ENCODE measurements at regions not wholly inside any gene's neighbourhood (a gene's known extent, or its start where the extent isn't known, plus 50 kb on each side); places are given as distances from the start of the nearest gene placed in this dataset.

- no peak for DNase-seq
- CTCF ChIA-PET = no interaction called here
- H2AFZ ChIP-seq = no peak overlapping the region
These were observed 126.6 kb upstream of the HMHB1 start for GRCh38 chr5:143685246-143685815.

GRCh38 chr5:143683459-143683858 is 128.5 kb upstream of the HMHB1 start:
- intact Hi-C loops (cut with micrococcal nuclease; ENCODE audit: unreplicated experiment) = no loop called here
- H3K27me3 ChIP-seq (ENCODE audit: insufficient read depth, low read depth) = no peaks in the 10 kb centered on the region
- POLR2A ChIA-PET (ENCODE audit: unreplicated experiment) = no interaction called here
- no peaks in the 10 kb centered on the region for H4K20me1 ChIP-seq (ENCODE audit: insufficient read depth)
- no TSS peak for BruUV-seq (replicated peaks)
- H3K4me2 ChIP-seq = no peak overlapping the region
- no peaks in the 10 kb centered on the region for H3K9me2 ChIP-seq (ENCODE audit: insufficient read depth)
- no peak overlapping the region for H3K4me3 ChIP-seq
- CTCF ChIA-PET = no interaction called here
- H3K9me3 ChIP-seq (ENCODE audit: insufficient read depth, low read depth) = no peaks in the 10 kb centered on the region
- no peaks in the 10 kb centered on the region for H3K36me3 ChIP-seq (ENCODE audit: low read depth)
- no peaks in the 10 kb centered on the region for H3K79me2 ChIP-seq (ENCODE audit: low read depth)
- no peak for DNase-seq
- TF ChIP-seq CTCF (conservative IDR thresholded peaks at IDR 0.05) (no peak), EZH2 (IDR thresholded peaks at IDR 0.05; ENCODE audit: low read depth) (no peak)
- no peak overlapping the region for H2AFZ ChIP-seq
- peaks cover 8% of the 10 kb centered on the region for H3K4me1 ChIP-seq (replicated peaks; ENCODE audit: insufficient read depth)
- H3F3A ChIP-seq (ENCODE audit: insufficient read depth, low read depth) = peaks cover 8% of the 10 kb centered on the region; the same call in 1 of the 2 replicates
- no peak overlapping the region for H3K27ac ChIP-seq

More at GRCh38 chr5:143685246-143685815, 126.6 kb upstream of the HMHB1 start:
- Histone ChIP-seq H3K4me2 (no peak overlapping the region), H3K4me3 (no peak overlapping the region), H3K36me3 (ENCODE audit: low read depth) (no peaks in the 10 kb centered on the region), H3K27ac (no peak overlapping the region), H3K79me2 (ENCODE audit: low read depth) (no peaks in the 10 kb centered on the region), H3K4me1 (replicated peaks; ENCODE audit: insufficient read depth) (no peaks in the 10 kb centered on the region), H4K20me1 (ENCODE audit: insufficient read depth) (no peaks in the 10 kb centered on the region), H3F3A (ENCODE audit: insufficient read depth, low read depth) (0 out of 2 replicates have a peak, but pooled peaks cover under 1% of the 10 kb centered on the region), H3K9me3 (ENCODE audit: insufficient read depth, low read depth) (no peaks in the 10 kb centered on the region), H3K27me3 (ENCODE audit: insufficient read depth, low read depth) (no peaks in the 10 kb centered on the region), H3K9me2 (ENCODE audit: insufficient read depth) (no peaks in the 10 kb centered on the region)
- POLR2A ChIA-PET (ENCODE audit: unreplicated experiment) = interaction anchor here (0.6 kb wide), 2 partner anchors 44 to 159 kb away, joined by 3 to 5 read pairs; no protein-coding TSS in a partner anchor
- intact Hi-C loops (cut with micrococcal nuclease; ENCODE audit: unreplicated experiment) = no loop called here
- TF ChIP-seq CTCF (conservative IDR thresholded peaks at IDR 0.05) (peak; percentile 55), EZH2 (IDR thresholded peaks at IDR 0.05; ENCODE audit: low read depth) (no peak)
- no TSS peak for BruUV-seq (replicated peaks)

- intact Hi-C loops (cut with micrococcal nuclease; ENCODE audit: unreplicated experiment) = no loop called here
- Histone ChIP-seq H3K36me3 (ENCODE audit: low read depth) (no peaks in the 10 kb centered on the region), H2AFZ (no peak overlapping the region), H3K4me2 (no peak overlapping the region), H3K4me1 (replicated peaks; ENCODE audit: insufficient read depth) (peaks cover 8% of the 10 kb centered on the region), H3K9me2 (ENCODE audit: insufficient read depth) (no peaks in the 10 kb centered on the region), H3K4me3 (no peak overlapping the region), H3K9me3 (ENCODE audit: insufficient read depth, low read depth) (no peaks in the 10 kb centered on the region), H4K20me1 (ENCODE audit: insufficient read depth) (no peaks in the 10 kb centered on the region), H3K79me2 (ENCODE audit: low read depth) (no peaks in the 10 kb centered on the region), H3F3A (ENCODE audit: insufficient read depth, low read depth) (peaks cover 8% of the 10 kb centered on the region; the same call in 1 of the 2 replicates), H3K27ac (no peak overlapping the region), H3K27me3 (ENCODE audit: insufficient read depth, low read depth) (no peaks in the 10 kb centered on the region)
- no TSS peak for BruUV-seq (replicated peaks)
- no peak for DNase-seq
- TF ChIP-seq EZH2 (IDR thresholded peaks at IDR 0.05; ENCODE audit: low read depth) (no peak), CTCF (conservative IDR thresholded peaks at IDR 0.05) (no peak)
- POLR2A ChIA-PET (ENCODE audit: unreplicated experiment) = interaction anchor here (0.6 kb wide), 1 partner anchor 102 kb away, joined by 6 read pairs; no protein-coding TSS in a partner anchor
- CTCF ChIA-PET = no interaction called here
These were observed 129.0 kb upstream of the HMHB1 start for GRCh38 chr5:143682929-143683386.

Measured in PC-9 (cell line).